Mesendoderm (in vitro differentiated cells): ENCODE measurements at regions not wholly inside any gene's neighbourhood (a gene's known extent, or its start where the extent isn't known, plus 50 kb on each side); places are given as distances from the start of the nearest gene placed in this dataset.

Experiments used
- DNase-seq: peaks from one replicate; pipeline ENCODE4 v3.0.0; 2013
- H2AK5ac ChIP-seq: 2 replicates; pipeline ENCODE4 v1.6.1; 2013; ENCODE audit warnings: low read length, inconsistent platforms
- H2BK120ac ChIP-seq: 2 replicates; pipeline ENCODE4 v1.6.1; 2013; ENCODE audit warnings: low read depth, mild to moderate bottlenecking, low read length, moderate library complexity, mixed read lengths
- H2BK15ac ChIP-seq: replicated peaks from 2 replicates; pipeline ENCODE4 v1.6.1; 2013; ENCODE audit warnings: low read depth, mild to moderate bottlenecking, moderate library complexity
- H2BK5ac ChIP-seq: 2 replicates; pipeline ENCODE4 v1.6.1; 2013; ENCODE audit warnings: low read length, inconsistent platforms
- H3K18ac ChIP-seq: 2 replicates; pipeline ENCODE4 v1.6.1; 2013; ENCODE audit warnings: mild to moderate bottlenecking, low read length, mixed read lengths
- H3K23ac ChIP-seq: one replicate; pipeline ENCODE4 v1.6.1; 2013; ENCODE audit warnings: low read length
- H3K27ac ChIP-seq: 2 replicates; pipeline ENCODE4 v1.5.1; 2013; ENCODE audit warnings: low read depth, mild to moderate bottlenecking, inconsistent platforms, low read length, moderate library complexity
- H3K27me3 ChIP-seq: 2 replicates; pipeline ENCODE4 v1.6.1; 2013; ENCODE audit warnings: low read length, control low read depth, mild to moderate bottlenecking, inconsistent platforms; ENCODE audit not compliant: insufficient read depth, poor library complexity
- H3K36me3 ChIP-seq: 2 replicates; pipeline ENCODE4 v1.6.1; 2013; ENCODE audit warnings: low read length, inconsistent platforms; ENCODE audit not compliant: control insufficient read depth, insufficient read depth
- H3K4ac ChIP-seq: one replicate; pipeline ENCODE4 v1.6.1; 2013; ENCODE audit warnings: low read depth, mild to moderate bottlenecking, low read length, moderate library complexity
- H3K4me1 ChIP-seq: 2 replicates; pipeline ENCODE4 v1.6.1; 2013; ENCODE audit warnings: low read depth, low read length, inconsistent platforms; ENCODE audit not compliant: control insufficient read depth
- H3K4me2 ChIP-seq: 2 replicates; pipeline ENCODE4 v1.6.1; 2013; ENCODE audit warnings: low read length
- H3K4me3 ChIP-seq: 2 replicates; pipeline ENCODE4 v1.5.1; 2013; ENCODE audit warnings: mild to moderate bottlenecking, low read length
- H3K56ac ChIP-seq: one replicate; pipeline ENCODE4 v1.6.1; 2013; ENCODE audit warnings: low read length
- H3K79me1 ChIP-seq: 2 replicates; pipeline ENCODE4 v1.6.1; 2013; ENCODE audit warnings: low read length, inconsistent platforms
- H3K79me2 ChIP-seq: 2 replicates; pipeline ENCODE4 v1.6.1; 2013; ENCODE audit warnings: mild to moderate bottlenecking, low read length; ENCODE audit not compliant: control insufficient read depth, insufficient read depth
- H3K9ac ChIP-seq: 2 replicates; pipeline ENCODE4 v1.6.1; 2013; ENCODE audit warnings: low read length, inconsistent platforms
- H4K5ac ChIP-seq: one replicate; pipeline ENCODE4 v1.6.1; 2013; ENCODE audit warnings: low read length
- H4K8ac ChIP-seq: one replicate; pipeline ENCODE4 v1.6.1; 2013; ENCODE audit warnings: low read depth, mild to moderate bottlenecking, control low read depth, low read length, moderate library complexity
- WGBS: extraction: QIAGEN DNeasy Blood & Tissue Kit; methylation state at CpG from one replicate; pipeline ENCODE4 v1.1.7; 2013; ENCODE audit warnings: low lambda C conversion rate, missing lambda C conversion rate; ENCODE audit not compliant: insufficient coverage; ENCODE audit errors: extremely low coverage; 5-methylcytosine and 5-hydroxymethylcytosine counted together

DNA sequence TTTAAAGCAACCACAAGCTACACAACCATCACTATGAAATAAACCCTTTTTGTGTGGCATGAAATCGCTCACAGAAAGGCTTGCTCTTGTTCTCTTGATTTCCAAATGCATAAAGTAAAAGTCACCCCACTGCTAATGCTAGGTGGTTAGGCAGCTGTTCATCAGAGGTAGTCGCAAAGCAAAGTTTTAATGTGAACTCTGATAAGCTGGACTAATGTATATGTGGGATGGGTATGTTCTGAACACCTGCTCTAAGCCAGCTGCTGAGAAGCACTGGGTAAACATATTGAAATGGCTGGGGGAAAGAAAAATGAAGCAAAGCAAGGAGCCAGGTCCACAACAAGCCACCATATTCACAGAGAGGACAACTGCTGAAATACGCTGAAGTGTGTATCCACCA lies 142.3 kb downstream of the KLF12 start:
- H2BK120ac ChIP-seq = no peak overlapping the region
- H3K4ac ChIP-seq = no peak overlapping the region
- no peak for DNase-seq
- H3K27ac ChIP-seq = no peak overlapping the region
- H3K23ac ChIP-seq = no peak overlapping the region
- no peaks in the 10 kb centered on the region for H3K79me1 ChIP-seq
- H3K56ac ChIP-seq = no peak overlapping the region
- no peak overlapping the region for H2AK5ac ChIP-seq
- H4K5ac ChIP-seq = no peak overlapping the region
- no peaks in the 10 kb centered on the region for H3K27me3 ChIP-seq
- H2BK15ac ChIP-seq = no peak overlapping the region
- no peak overlapping the region for H3K18ac ChIP-seq
- H3K9ac ChIP-seq = no peak overlapping the region
- no peaks in the 10 kb centered on the region for H3K36me3 ChIP-seq
- H3K4me1 ChIP-seq = peaks cover 2% of the 10 kb centered on the region
- no peaks in the 10 kb centered on the region for H3K79me2 ChIP-seq
- no peak overlapping the region for H4K8ac ChIP-seq
- H2BK5ac ChIP-seq = no peak overlapping the region
- WGBS = no CpG with 5 or more reads among the region's 3 CpGs
- H3K4me3 ChIP-seq = no peak overlapping the region
- no peak overlapping the region for H3K4me2 ChIP-seq

- H2BK15ac ChIP-seq = no peak overlapping the region
- no peak overlapping the region for H3K4me3 ChIP-seq
- H3K27ac ChIP-seq = no peak overlapping the region
- no peak overlapping the region for H2BK5ac ChIP-seq
- H3K4ac ChIP-seq = no peak overlapping the region
- H3K4me1 ChIP-seq = peaks cover 2% of the 10 kb centered on the region
- H3K79me1 ChIP-seq = no peaks in the 10 kb centered on the region
- no peak overlapping the region for H3K56ac ChIP-seq
- H3K9ac ChIP-seq = no peak overlapping the region
- no peaks in the 10 kb centered on the region for H3K27me3 ChIP-seq
- no peak overlapping the region for H2BK120ac ChIP-seq
- no peak overlapping the region for H3K18ac ChIP-seq
- WGBS = no CpG with 5 or more reads among the region's 1 CpG
- no peak overlapping the region for H4K8ac ChIP-seq
- H3K36me3 ChIP-seq = no peaks in the 10 kb centered on the region
- no peaks in the 10 kb centered on the region for H3K79me2 ChIP-seq
- no peak for DNase-seq
- H3K23ac ChIP-seq = no peak overlapping the region
- H4K5ac ChIP-seq = no peak overlapping the region
- H2AK5ac ChIP-seq = no peak overlapping the region
- H3K4me2 ChIP-seq = no peak overlapping the region
Measured at GRCh38 chr13:73991384-73991783, 142.8 kb downstream of the KLF12 start.

DNA sequence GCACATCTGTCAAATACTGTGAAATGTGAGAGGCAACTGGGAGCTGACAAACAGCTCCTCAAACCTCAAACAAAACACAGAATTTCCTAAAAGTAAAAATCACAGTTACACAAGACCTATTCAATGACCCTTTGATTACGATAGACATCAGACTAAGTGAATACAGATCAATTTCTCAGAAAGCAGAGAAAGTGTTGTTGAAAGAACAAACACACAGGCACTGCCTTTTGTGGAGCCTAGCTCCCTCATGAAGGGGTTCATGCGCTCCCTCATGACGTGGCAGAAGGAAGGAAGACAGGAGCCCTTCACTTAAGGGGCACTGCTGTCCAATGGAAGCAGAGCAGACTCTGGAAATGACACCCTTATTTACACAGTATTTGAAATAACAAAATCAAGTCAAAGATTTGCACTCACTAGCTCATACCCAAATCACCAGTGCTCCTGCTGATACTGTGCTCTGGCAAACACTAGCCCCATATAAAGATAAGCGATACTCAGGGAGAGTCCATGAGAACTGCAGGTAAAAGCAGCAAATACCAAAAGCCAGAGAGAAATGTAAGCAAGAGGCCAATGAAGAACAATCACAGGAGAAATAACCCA lies 144.9 kb downstream of the KLF12 start:
- no peak overlapping the region for H3K9ac ChIP-seq
- DNase-seq = peak; percentile 16
- H4K8ac ChIP-seq = no peak overlapping the region
- H3K27me3 ChIP-seq = no peaks in the 10 kb centered on the region
- H3K4me1 ChIP-seq = peaks cover 7% of the 10 kb centered on the region
- no peaks in the 10 kb centered on the region for H3K36me3 ChIP-seq
- no peak overlapping the region for H3K23ac ChIP-seq
- H3K27ac ChIP-seq = no peak overlapping the region
- H3K79me2 ChIP-seq = no peaks in the 10 kb centered on the region
- no peak overlapping the region for H3K4me3 ChIP-seq
- WGBS = no CpG with 5 or more reads among the region's 4 CpGs
- H3K4me2 ChIP-seq = no peak overlapping the region
- no peaks in the 10 kb centered on the region for H3K79me1 ChIP-seq
- H2BK5ac ChIP-seq = no peak overlapping the region
- H3K18ac ChIP-seq = no peak overlapping the region
- H4K5ac ChIP-seq = no peak overlapping the region
- no peak overlapping the region for H2BK120ac ChIP-seq
- H2AK5ac ChIP-seq = no peak overlapping the region
- H3K56ac ChIP-seq = peak overlapping the region; percentile 44
- no peak overlapping the region for H3K4ac ChIP-seq
- H2BK15ac ChIP-seq = no peak overlapping the region

DNA sequence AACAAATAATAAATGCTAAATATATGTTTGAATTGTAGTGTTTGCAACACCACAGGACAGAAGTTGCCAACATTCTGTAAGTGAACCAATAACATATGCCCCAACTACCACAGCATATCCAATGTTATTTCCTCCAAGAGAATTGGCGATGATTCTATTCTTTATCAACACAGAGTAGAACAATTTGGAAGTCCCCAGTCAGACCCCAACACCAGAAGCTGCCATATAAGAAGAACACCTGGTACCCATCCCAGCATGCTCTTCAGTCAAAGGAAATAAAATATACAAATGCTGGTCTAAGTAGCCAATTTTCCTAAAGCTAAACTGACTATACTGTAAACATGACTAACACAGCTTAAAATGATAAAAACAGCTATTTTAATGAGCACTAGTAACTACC lies 145.7 kb downstream of the KLF12 start:
- no peak overlapping the region for H2BK5ac ChIP-seq
- no peak overlapping the region for H3K4me3 ChIP-seq
- no peak overlapping the region for H2BK15ac ChIP-seq
- no peak overlapping the region for H3K9ac ChIP-seq
- no peaks in the 10 kb centered on the region for H3K27me3 ChIP-seq
- H3K4ac ChIP-seq = no peak overlapping the region
- no peaks in the 10 kb centered on the region for H3K79me1 ChIP-seq
- no peak for DNase-seq
- no peak overlapping the region for H3K18ac ChIP-seq
- no CpG with 5 or more reads among the region's 1 CpG for WGBS
- H2BK120ac ChIP-seq = no peak overlapping the region
- no peak overlapping the region for H4K8ac ChIP-seq
- H3K79me2 ChIP-seq = no peaks in the 10 kb centered on the region
- H3K4me1 ChIP-seq = peaks cover 7% of the 10 kb centered on the region
- H3K4me2 ChIP-seq = no peak overlapping the region
- no peak overlapping the region for H3K23ac ChIP-seq
- H3K36me3 ChIP-seq = no peaks in the 10 kb centered on the region
- H4K5ac ChIP-seq = no peak overlapping the region
- H3K27ac ChIP-seq = no peak overlapping the region
- no peak overlapping the region for H2AK5ac ChIP-seq
- H3K56ac ChIP-seq = no peak overlapping the region

- no peak overlapping the region for H2BK15ac ChIP-seq
- H3K4me1 ChIP-seq = peaks cover 7% of the 10 kb centered on the region
- H3K4me3 ChIP-seq = no peak overlapping the region
- H3K56ac ChIP-seq = no peak overlapping the region
- H3K27ac ChIP-seq = no peak overlapping the region
- H3K79me2 ChIP-seq = no peaks in the 10 kb centered on the region
- H2AK5ac ChIP-seq = no peak overlapping the region
- no peak overlapping the region for H3K4me2 ChIP-seq
- H2BK120ac ChIP-seq = no peak overlapping the region
- no peak overlapping the region for H2BK5ac ChIP-seq
- H3K36me3 ChIP-seq = no peaks in the 10 kb centered on the region
- H3K4ac ChIP-seq = no peak overlapping the region
- H3K9ac ChIP-seq = no peak overlapping the region
- H3K18ac ChIP-seq = no peak overlapping the region
- no peak overlapping the region for H4K8ac ChIP-seq
- no peak for DNase-seq
- no peaks in the 10 kb centered on the region for H3K79me1 ChIP-seq
- no peaks in the 10 kb centered on the region for H3K27me3 ChIP-seq
- no peak overlapping the region for H4K5ac ChIP-seq
- no CpG with 5 or more reads among the region's 1 CpG for whole genome bisulfite sequencing
- H3K23ac ChIP-seq = no peak overlapping the region
Measured at GRCh38 chr13:73987618-73988017, 146.6 kb downstream of the KLF12 start.

DNA sequence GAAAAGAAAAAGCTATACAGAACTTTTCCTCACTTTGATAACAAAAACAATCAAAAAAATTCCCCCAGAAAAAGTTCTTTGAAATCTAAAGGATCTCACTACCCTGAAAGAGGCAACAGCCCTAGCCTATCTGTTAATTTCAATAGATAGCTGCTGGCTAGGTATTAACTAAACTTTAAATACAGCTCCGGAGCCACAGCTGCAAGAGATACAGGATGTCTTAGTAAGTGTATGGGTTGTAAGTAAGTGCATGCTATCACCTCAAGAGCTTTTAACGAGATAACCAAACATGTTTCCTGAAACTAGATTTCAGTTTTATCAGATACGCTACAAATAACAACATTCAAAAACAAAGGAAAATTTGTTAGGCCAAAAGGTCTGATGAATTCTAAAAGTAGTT lies 148.4 kb downstream of the KLF12 start:
- H3K56ac ChIP-seq = no peak overlapping the region
- H3K79me1 ChIP-seq = no peaks in the 10 kb centered on the region
- no peaks in the 10 kb centered on the region for H3K27me3 ChIP-seq
- H3K79me2 ChIP-seq = no peaks in the 10 kb centered on the region
- H3K4me2 ChIP-seq = no peak overlapping the region
- no peak overlapping the region for H3K4me3 ChIP-seq
- H3K9ac ChIP-seq = no peak overlapping the region
- no peaks in the 10 kb centered on the region for H3K36me3 ChIP-seq
- H3K18ac ChIP-seq = no peak overlapping the region
- H3K4ac ChIP-seq = no peak overlapping the region
- H3K4me1 ChIP-seq = peaks cover 7% of the 10 kb centered on the region
- no peak overlapping the region for H2BK15ac ChIP-seq
- no peak overlapping the region for H2AK5ac ChIP-seq
- H2BK120ac ChIP-seq = no peak overlapping the region
- H4K8ac ChIP-seq = no peak overlapping the region
- H2BK5ac ChIP-seq = no peak overlapping the region
- H3K23ac ChIP-seq = no peak overlapping the region
- H3K27ac ChIP-seq = no peak overlapping the region
- WGBS = no CpG with 5 or more reads among the region's 3 CpGs
- DNase-seq = peak; percentile 55
- H4K5ac ChIP-seq = no peak overlapping the region
